ENCODE measurements at regions not wholly inside any gene's neighbourhood (a gene's known extent, or its start where the extent isn't known, plus 50 kb on each side); places are given as distances from the start of the nearest gene placed in this dataset.

- no peaks in the 10 kb centered on the region for H3F3A ChIP-seq (ENCODE audit: low read length, unreplicated experiment)
- TF ChIP-seq CTCF (conservative IDR thresholded peaks at IDR 0.05; ENCODE audit: low read depth, low read length) (no peak), EZH2phosphoT487 (IDR thresholded peaks at IDR 0.05; ENCODE audit: borderline replicate concordance, low read length) (no peak), EZH2 (IDR thresholded peaks at IDR 0.05; ENCODE audit: low read length, unreplicated experiment) (no peak)
- H3K9me3 ChIP-seq (ENCODE audit: low read length): no peaks in the 10 kb centered on the region
- H3K36me3 ChIP-seq (ENCODE audit: low read depth, low read length): no peaks in the 10 kb centered on the region
- H4K20me1 ChIP-seq (ENCODE audit: low read length): no peaks in the 10 kb centered on the region
- no peak overlapping the region for H2AFZ ChIP-seq (ENCODE audit: low read length)
- H3K4me1 ChIP-seq (ENCODE audit: insufficient read depth, low read length): peaks cover 17% of the 10 kb centered on the region
- no TSS peak for BruUV-seq (replicated peaks)
- no peak for DNase-seq
- ChIA-PET CTCF (no interaction called here), POLR2A (ENCODE audit: unreplicated experiment) (no interaction called here)
- intact Hi-C loops (cut with micrococcal nuclease): no loop called here
- H3K9me2 ChIP-seq (replicated peaks; ENCODE audit: low read length): no peaks in the 10 kb centered on the region
- H3K9ac ChIP-seq (ENCODE audit: low read length): no peak overlapping the region
- H3K4me3 ChIP-seq (ENCODE audit: low read length): no peak overlapping the region
- ATAC-seq: no peak
- no peak overlapping the region for H3K4me2 ChIP-seq (ENCODE audit: low read length)
- H3K79me2 ChIP-seq (ENCODE audit: low read length): no peaks in the 10 kb centered on the region
- no peak overlapping the region for H3K27ac ChIP-seq (ENCODE audit: low read length)
- H3K27me3 ChIP-seq (ENCODE audit: low read length): no peaks in the 10 kb centered on the region
Observed at GRCh38 chr2:149657401-149658040, 69.9 kb upstream of the MMADHC start.

GRCh38 chr2:149656996-149657395, 69.4 kb upstream of the MMADHC start:
- ATAC-seq (no peak), DNase-seq (no peak)
- intact Hi-C loops (cut with micrococcal nuclease): no loop called here
- Histone ChIP-seq H3K4me2 (ENCODE audit: low read length) (no peak overlapping the region), H3K4me1 (ENCODE audit: insufficient read depth, low read length) (peaks cover 12% of the 10 kb centered on the region), H3K9ac (ENCODE audit: low read length) (no peak overlapping the region), H3K27me3 (ENCODE audit: low read length) (no peaks in the 10 kb centered on the region), H3K9me3 (ENCODE audit: low read length) (no peaks in the 10 kb centered on the region), H3K79me2 (ENCODE audit: low read length) (no peaks in the 10 kb centered on the region), H3K4me3 (ENCODE audit: low read length) (no peak overlapping the region), H3K9me2 (replicated peaks; ENCODE audit: low read length) (no peaks in the 10 kb centered on the region), H3K27ac (ENCODE audit: low read length) (no peak overlapping the region), H3F3A (ENCODE audit: low read length, unreplicated experiment) (no peaks in the 10 kb centered on the region), H2AFZ (ENCODE audit: low read length) (no peak overlapping the region), H4K20me1 (ENCODE audit: low read length) (no peaks in the 10 kb centered on the region), H3K36me3 (ENCODE audit: low read depth, low read length) (no peaks in the 10 kb centered on the region)
- ChIA-PET CTCF (no interaction called here), POLR2A (ENCODE audit: unreplicated experiment) (no interaction called here)
- TF ChIP-seq EZH2phosphoT487 (IDR thresholded peaks at IDR 0.05; ENCODE audit: borderline replicate concordance, low read length): no peak
- TF ChIP-seq CTCF (conservative IDR thresholded peaks at IDR 0.05; ENCODE audit: low read depth, low read length): no peak
- no peak for TF ChIP-seq EZH2 (IDR thresholded peaks at IDR 0.05; ENCODE audit: low read length, unreplicated experiment)
- BruUV-seq (replicated peaks): no TSS peak

GRCh38 chr2:149653831-149654445, 66.4 kb upstream of the MMADHC start:
- H3K36me3 ChIP-seq (ENCODE audit: low read depth, low read length): no peaks in the 10 kb centered on the region
- no peaks in the 10 kb centered on the region for H3K79me2 ChIP-seq (ENCODE audit: low read length)
- no peak overlapping the region for H3K4me3 ChIP-seq (ENCODE audit: low read length)
- H3K4me1 ChIP-seq (ENCODE audit: insufficient read depth, low read length): peaks cover 7% of the 10 kb centered on the region
- H3K9me3 ChIP-seq (ENCODE audit: low read length): no peaks in the 10 kb centered on the region
- CTCF ChIA-PET: no interaction called here
- H3K27ac ChIP-seq (ENCODE audit: low read length): no peak overlapping the region
- POLR2A ChIA-PET (ENCODE audit: unreplicated experiment): no interaction called here
- H3K27me3 ChIP-seq (ENCODE audit: low read length): no peaks in the 10 kb centered on the region
- no peak for TF ChIP-seq CTCF (conservative IDR thresholded peaks at IDR 0.05; ENCODE audit: low read depth, low read length)
- TF ChIP-seq EZH2phosphoT487 (IDR thresholded peaks at IDR 0.05; ENCODE audit: borderline replicate concordance, low read length): no peak
- no peak for TF ChIP-seq EZH2 (IDR thresholded peaks at IDR 0.05; ENCODE audit: low read length, unreplicated experiment)
- no peaks in the 10 kb centered on the region for H4K20me1 ChIP-seq (ENCODE audit: low read length)
- H2AFZ ChIP-seq (ENCODE audit: low read length): no peak overlapping the region
- H3K4me2 ChIP-seq (ENCODE audit: low read length): no peak overlapping the region
- no peaks in the 10 kb centered on the region for H3F3A ChIP-seq (ENCODE audit: low read length, unreplicated experiment)
- DNase-seq (no peak), ATAC-seq (no peak)
- intact Hi-C loops (cut with micrococcal nuclease): no loop called here
- no TSS peak for BruUV-seq (replicated peaks)
- H3K9ac ChIP-seq (ENCODE audit: low read length): no peak overlapping the region
- H3K9me2 ChIP-seq (replicated peaks; ENCODE audit: low read length): no peaks in the 10 kb centered on the region

All from PC-3 (cell line).